ENCODE measurements at regions not wholly inside any gene's neighbourhood (a gene's known extent, or its start where the extent isn't known, plus 50 kb on each side); places are given as distances from the start of the nearest gene placed in this dataset.
"Not testable (repeated sequence)": the region's sequence is repeated elsewhere in the genome, so short reads cannot be mapped to it uniquely, and the experiment has no call there.

DNA sequence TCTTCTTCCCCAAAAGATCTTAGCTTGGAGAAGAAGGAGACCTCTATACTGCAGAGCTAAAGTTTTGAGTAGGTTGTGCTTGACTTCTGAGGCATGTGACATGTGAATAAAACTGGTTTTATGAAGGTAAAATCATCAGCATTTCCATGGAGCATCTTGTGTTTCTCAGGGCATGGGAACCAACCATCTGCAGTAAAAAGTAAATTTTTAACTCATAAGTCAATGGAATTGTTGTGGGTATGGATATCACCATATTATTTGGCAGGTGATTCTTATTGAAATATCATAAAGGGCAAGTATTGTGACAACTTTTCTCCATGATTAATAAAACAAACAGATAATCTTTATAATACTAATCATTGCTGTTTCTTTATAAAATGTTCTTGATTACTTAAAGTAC is 173.0 kb upstream of the ZNF658 start:
- TF ChIP-seq, protein P1, sequence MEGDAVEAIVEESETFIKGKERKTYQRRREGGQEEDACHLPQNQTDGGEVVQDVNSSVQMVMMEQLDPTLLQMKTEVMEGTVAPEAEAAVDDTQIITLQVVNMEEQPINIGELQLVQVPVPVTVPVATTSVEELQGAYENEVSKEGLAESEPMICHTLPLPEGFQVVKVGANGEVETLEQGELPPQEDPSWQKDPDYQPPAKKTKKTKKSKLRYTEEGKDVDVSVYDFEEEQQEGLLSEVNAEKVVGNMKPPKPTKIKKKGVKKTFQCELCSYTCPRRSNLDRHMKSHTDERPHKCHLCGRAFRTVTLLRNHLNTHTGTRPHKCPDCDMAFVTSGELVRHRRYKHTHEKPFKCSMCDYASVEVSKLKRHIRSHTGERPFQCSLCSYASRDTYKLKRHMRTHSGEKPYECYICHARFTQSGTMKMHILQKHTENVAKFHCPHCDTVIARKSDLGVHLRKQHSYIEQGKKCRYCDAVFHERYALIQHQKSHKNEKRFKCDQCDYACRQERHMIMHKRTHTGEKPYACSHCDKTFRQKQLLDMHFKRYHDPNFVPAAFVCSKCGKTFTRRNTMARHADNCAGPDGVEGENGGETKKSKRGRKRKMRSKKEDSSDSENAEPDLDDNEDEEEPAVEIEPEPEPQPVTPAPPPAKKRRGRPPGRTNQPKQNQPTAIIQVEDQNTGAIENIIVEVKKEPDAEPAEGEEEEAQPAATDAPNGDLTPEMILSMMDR (IDR thresholded peaks at IDR 0.05 in 2 of 3, conservative IDR thresholded peaks at IDR 0.05 in 1 of 3; ENCODE audit: borderline replicate concordance in 1 of 3, insufficient read depth in 1 of 3, low read depth in 2 of 3, low read length in 2 of 3): not testable (repeated sequence)
- TF ChIP-seq EZH2 (IDR thresholded peaks at IDR 0.05); EZH2phosphoT487 (IDR thresholded peaks at IDR 0.05; ENCODE audit: borderline replicate concordance); POLR2AphosphoS5 (IDR thresholded peaks at IDR 0.05; ENCODE audit: low read depth, low read length); EGR1 (IDR thresholded peaks at IDR 0.05; ENCODE audit: low read depth); POLR2A (IDR thresholded peaks at IDR 0.05; ENCODE audit: borderline replicate concordance, extremely low read depth, insufficient read depth, insufficient read length); CEBPB (IDR thresholded peaks at IDR 0.05; ENCODE audit: low read depth); SP1 (IDR thresholded peaks at IDR 0.05; ENCODE audit: low read depth): not testable (repeated sequence)

All from HCT116 (cell line).